PC-3 (cell line): ENCODE measurements at regions not wholly inside any gene's neighbourhood (a gene's known extent, or its start where the extent isn't known, plus 50 kb on each side); places are given as distances from the start of the nearest gene placed in this dataset.

Experiments
- ATAC-seq: fragments of 200-7000 bp; cut with Tn5 transposase; 2 replicates; pipeline ENCODE4 v1.9.1; 2020; ENCODE audit warnings: mild to moderate bottlenecking, moderate library complexity
- BruUV-seq: library from RNA; stranded (reverse); fragments of 400-500 nt; replicated peaks from 2 replicates; lab custom pipeline; 2021; lab: Mats Ljungman, UMichigan
- CTCF ChIA-PET: fragments of 300-600 bp; sonication (Branson Sonifier 250); formaldehyde crosslinking; loops from one replicate; lab custom pipeline; 2022; ENCODE audit warnings: antibody characterized with exemption; lab: Charles Lee
- POLR2A ChIA-PET: fragments of 300-600 bp; sonication (Branson Sonifier 250); formaldehyde crosslinking; loops from one replicate; lab custom pipeline; 2022; ENCODE audit warnings: antibody characterized with exemption; ENCODE audit not compliant: unreplicated experiment; lab: Charles Lee
- DNase-seq: peaks from one replicate; pipeline ENCODE4 v3.0.0-alpha.2; 2015
- H2AFZ ChIP-seq: fragments of 300-600 bp; sonication (generic); 2 replicates; pipeline ENCODE4 v1.6.0; 2016; ENCODE audit warnings: antibody characterized with exemption, low read length
- H3F3A ChIP-seq: fragments of 300-600 bp; sonication (generic); one replicate; pipeline ENCODE4 v1.6.0; 2017; ENCODE audit warnings: antibody characterized with exemption, low read length, control low read depth, mild to moderate bottlenecking; ENCODE audit not compliant: unreplicated experiment
- H3K27ac ChIP-seq: fragments of 300-600 bp; sonication (generic); 2 replicates; pipeline ENCODE4 v1.5.1; 2016; ENCODE audit warnings: mild to moderate bottlenecking, low read length
- H3K27me3 ChIP-seq: fragments of 300-600 bp; sonication (generic); 2 replicates; pipeline ENCODE4 v1.6.1; 2016; ENCODE audit warnings: low read length, mixed read lengths
- H3K36me3 ChIP-seq: fragments of 300-600 bp; sonication (generic); 2 replicates; pipeline ENCODE4 v1.6.1; 2016; ENCODE audit warnings: low read depth, mixed run types, low read length, mixed read lengths
- H3K4me1 ChIP-seq: fragments of 300-600 bp; sonication (generic); 2 replicates; pipeline ENCODE4 v1.5.1; 2016; ENCODE audit warnings: low read length; ENCODE audit not compliant: insufficient read depth
- H3K4me2 ChIP-seq: fragments of 300-600 bp; sonication (generic); 2 replicates; pipeline ENCODE4 v1.6.0; 2016; ENCODE audit warnings: low read length
- H3K4me3 ChIP-seq: fragments of 300-600 bp; sonication (generic); 2 replicates; pipeline ENCODE4 v1.5.1; 2016; ENCODE audit warnings: mild to moderate bottlenecking, low read length, mixed read lengths
- H3K79me2 ChIP-seq: fragments of 300-600 bp; sonication (generic); 2 replicates; pipeline ENCODE4 v1.6.1; 2017; ENCODE audit warnings: low read length, mixed read lengths
- H3K9ac ChIP-seq: fragments of 300-600 bp; sonication (generic); 2 replicates; pipeline ENCODE4 v1.6.0; 2016; ENCODE audit warnings: mild to moderate bottlenecking, low read length
- H3K9me2 ChIP-seq: fragments of 300-600 bp; sonication (generic); replicated peaks from 2 replicates; pipeline ENCODE4 v1.6.1; 2016; ENCODE audit warnings: mixed run types, low read length, mixed read lengths
- H3K9me3 ChIP-seq: fragments of 300-600 bp; sonication (generic); 2 replicates; pipeline ENCODE4 v1.6.1; 2016; ENCODE audit warnings: low read length, mixed read lengths
- H4K20me1 ChIP-seq: fragments of 300-600 bp; sonication (generic); 2 replicates; pipeline ENCODE4 v1.6.1; 2016; ENCODE audit warnings: low read length, mixed read lengths
- EZH2 ChIP-seq: fragments of 300-600 bp; sonication (generic); IDR thresholded peaks from one replicate; pipeline ENCODE4 v1.6.1; 2017; ENCODE audit warnings: antibody characterized with exemption, mild to moderate bottlenecking, low read length; ENCODE audit not compliant: unreplicated experiment
- EZH2phosphoT487 ChIP-seq: fragments of 300-600 bp; sonication (generic); IDR thresholded peaks from 2 replicates; pipeline ENCODE4 v1.6.1; 2018; ENCODE audit warnings: mild to moderate bottlenecking, antibody characterized with exemption, low read length, borderline replicate concordance
- intact Hi-C: fragments of 100-400 bp; cut with micrococcal nuclease; formaldehyde crosslinking; loops from 2 replicates; pipeline ENCODE4 v1.9.0; 2023
- TF ChIP-seq, protein P1 (sequence below): fragments of 300-600 bp; sonication (generic); conservative IDR thresholded peaks from 2 replicates; pipeline ENCODE4 v1.5.1; 2017; ENCODE audit warnings: antibody characterized with exemption, low read depth, mild to moderate bottlenecking, low read length

GRCh38 chr9:115587310-115587709 is 469.4 kb upstream of the TNC start:
- Histone ChIP-seq H2AFZ (no peak overlapping the region), H3K27ac (no peak overlapping the region), H3K4me2 (no peak overlapping the region), H4K20me1 (no peaks in the 10 kb centered on the region), H3K4me1 (peaks cover 28% of the 10 kb centered on the region), H3K79me2 (no peaks in the 10 kb centered on the region), H3K4me3 (no peak overlapping the region), H3K27me3 (no peaks in the 10 kb centered on the region), H3K9me2 (no peaks in the 10 kb centered on the region), H3K9me3 (no peaks in the 10 kb centered on the region), H3F3A (no peaks in the 10 kb centered on the region), H3K9ac (no peak overlapping the region), H3K36me3 (no peaks in the 10 kb centered on the region)
- no TSS peak for BruUV-seq
- ChIA-PET POLR2A (no interaction called here), CTCF (no interaction called here)
- intact Hi-C loops, result no loop called here
- DNase-seq, result no peak
- TF ChIP-seq, protein P1, sequence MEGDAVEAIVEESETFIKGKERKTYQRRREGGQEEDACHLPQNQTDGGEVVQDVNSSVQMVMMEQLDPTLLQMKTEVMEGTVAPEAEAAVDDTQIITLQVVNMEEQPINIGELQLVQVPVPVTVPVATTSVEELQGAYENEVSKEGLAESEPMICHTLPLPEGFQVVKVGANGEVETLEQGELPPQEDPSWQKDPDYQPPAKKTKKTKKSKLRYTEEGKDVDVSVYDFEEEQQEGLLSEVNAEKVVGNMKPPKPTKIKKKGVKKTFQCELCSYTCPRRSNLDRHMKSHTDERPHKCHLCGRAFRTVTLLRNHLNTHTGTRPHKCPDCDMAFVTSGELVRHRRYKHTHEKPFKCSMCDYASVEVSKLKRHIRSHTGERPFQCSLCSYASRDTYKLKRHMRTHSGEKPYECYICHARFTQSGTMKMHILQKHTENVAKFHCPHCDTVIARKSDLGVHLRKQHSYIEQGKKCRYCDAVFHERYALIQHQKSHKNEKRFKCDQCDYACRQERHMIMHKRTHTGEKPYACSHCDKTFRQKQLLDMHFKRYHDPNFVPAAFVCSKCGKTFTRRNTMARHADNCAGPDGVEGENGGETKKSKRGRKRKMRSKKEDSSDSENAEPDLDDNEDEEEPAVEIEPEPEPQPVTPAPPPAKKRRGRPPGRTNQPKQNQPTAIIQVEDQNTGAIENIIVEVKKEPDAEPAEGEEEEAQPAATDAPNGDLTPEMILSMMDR, result no peak
- no peak for TF ChIP-seq EZH2phosphoT487
- no peak for TF ChIP-seq EZH2
- ATAC-seq, result no peak

GRCh38 chr9:115590011-115590410 is 472.1 kb upstream of the TNC start:
- no peaks in the 10 kb centered on the region for H3K79me2 ChIP-seq
- peaks cover 46% of the 10 kb centered on the region for H3K4me1 ChIP-seq
- no TSS peak for BruUV-seq
- ATAC-seq (peak; percentile 54), DNase-seq (peak; percentile 79)
- 0 out of 2 replicates have a peak overlapping the region, but pooled peaks have one; percentile 18 for H3K9ac ChIP-seq
- POLR2A ChIA-PET, result interaction anchor here (0.6 kb wide), 1 partner anchor 194 kb away, joined by 5 read pairs; no protein-coding TSS in a partner anchor
- peak overlapping the region; percentile 72 for H3K27ac ChIP-seq
- H3K4me2 ChIP-seq, result peak overlapping the region; percentile 35; the same call in 1 of the 2 replicates
- H3K9me3 ChIP-seq, result no peaks in the 10 kb centered on the region
- no peaks in the 10 kb centered on the region for H3F3A ChIP-seq
- H3K27me3 ChIP-seq, result no peaks in the 10 kb centered on the region
- CTCF ChIA-PET, result interaction anchor here (0.7 kb wide), 1 partner anchor 984 kb away, joined by 3 read pairs; no protein-coding TSS in a partner anchor
- peak overlapping the region; percentile 23; the same call in 1 of the 2 replicates for H2AFZ ChIP-seq
- H3K9me2 ChIP-seq, result no peaks in the 10 kb centered on the region
- no peaks in the 10 kb centered on the region for H4K20me1 ChIP-seq
- no peaks in the 10 kb centered on the region for H3K36me3 ChIP-seq
- intact Hi-C loops, result loop anchor here (2.0 to 5.0 kb wide), 7 partner anchors 67 to 1071 kb away; partner anchors contain the start of gene PAPPA
- TF ChIP-seq, protein P1, result no peak
- TF ChIP-seq EZH2 (no peak), EZH2phosphoT487 (no peak)
- H3K4me3 ChIP-seq, result no peak overlapping the region

- Histone ChIP-seq H3K27ac (peak overlapping the region; percentile 87), H3K9me2 (no peaks in the 10 kb centered on the region), H3K27me3 (no peaks in the 10 kb centered on the region), H4K20me1 (no peaks in the 10 kb centered on the region), H3K4me1 (peaks cover 47% of the 10 kb centered on the region), H3K79me2 (no peaks in the 10 kb centered on the region), H3K36me3 (no peaks in the 10 kb centered on the region), H3K4me2 (peak overlapping the region; percentile 48), H3K9me3 (no peaks in the 10 kb centered on the region), H3K9ac (peak overlapping the region; percentile 58), H2AFZ (no peak overlapping the region), H3K4me3 (no peak overlapping the region), H3F3A (no peaks in the 10 kb centered on the region)
- BruUV-seq, result no TSS peak
- TF ChIP-seq, protein P1, result peak; percentile 88
- no peak for TF ChIP-seq EZH2
- peak; percentile 95 for DNase-seq
- POLR2A ChIA-PET, result no interaction called here
- peak; percentile 90 for ATAC-seq
- CTCF ChIA-PET, result no interaction called here
- intact Hi-C loops, result loop anchor here (1.0 to 5.0 kb wide), 8 partner anchors 66 to 1069 kb away; partner anchors contain the start of gene PAPPA
Observed at GRCh38 chr9:115591584-115591984, 473.6 kb upstream of the TNC start.
